ENCODE measurements at regions not wholly inside any gene's neighbourhood (a gene's known extent, or its start where the extent isn't known, plus 50 kb on each side); places are given as distances from the start of the nearest gene placed in this dataset.
"Not testable (repeated sequence)": the region's sequence is repeated elsewhere in the genome, so short reads cannot be mapped to it uniquely, and the experiment has no call there.

GRCh38 chr9:87402537-87402936 lies 95.1 kb upstream of the DAPK1 start:
- Histone ChIP-seq H3K4me1 (no peaks in the 10 kb centered on the region), H3K79me2 (no peaks in the 10 kb centered on the region), H3K9ac (no peak overlapping the region), H3K9me3 (ENCODE audit: control insufficient read depth, low read length) (no peaks in the 10 kb centered on the region), H3K27me3 (ENCODE audit: control insufficient read depth, insufficient read depth, low read length) (no peaks in the 10 kb centered on the region), H3K36me3 (ENCODE audit: control insufficient read depth, insufficient read depth, low read length) (no peaks in the 10 kb centered on the region), H3K4me3 (ENCODE audit: low read depth, low read length) (no peak overlapping the region), H2AFZ (no peak overlapping the region), H3K4me2 (ENCODE audit: low read length) (no peak overlapping the region), H3K27ac (no peak overlapping the region)
- TF ChIP-seq CTCF (IDR thresholded peaks at IDR 0.05): no peak

GRCh38 chr9:87405677-87406542 lies 91.8 kb upstream of the DAPK1 start:
- no peak overlapping the region for H3K9ac ChIP-seq
- H3K4me2 ChIP-seq (ENCODE audit: low read length): no peak overlapping the region
- H3K36me3 ChIP-seq (ENCODE audit: control insufficient read depth, insufficient read depth, low read length): no peaks in the 10 kb centered on the region
- H3K4me3 ChIP-seq (ENCODE audit: low read depth, low read length): no peak overlapping the region
- TF ChIP-seq CTCF (IDR thresholded peaks at IDR 0.05): no peak
- H3K27ac ChIP-seq: no peak overlapping the region
- no peaks in the 10 kb centered on the region for H3K9me3 ChIP-seq (ENCODE audit: control insufficient read depth, low read length)
- no peaks in the 10 kb centered on the region for H3K27me3 ChIP-seq (ENCODE audit: control insufficient read depth, insufficient read depth, low read length)
- no peaks in the 10 kb centered on the region for H3K79me2 ChIP-seq
- H3K4me1 ChIP-seq: no peaks in the 10 kb centered on the region
- H2AFZ ChIP-seq: no peak overlapping the region

- H3K4me1 ChIP-seq: no peaks in the 10 kb centered on the region
- H3K27ac ChIP-seq: no peak overlapping the region
- H3K4me3 ChIP-seq (ENCODE audit: low read depth, low read length): no peak overlapping the region
- H3K36me3 ChIP-seq (ENCODE audit: control insufficient read depth, insufficient read depth, low read length): no peaks in the 10 kb centered on the region
- no peak overlapping the region for H3K9ac ChIP-seq
- no peaks in the 10 kb centered on the region for H3K27me3 ChIP-seq (ENCODE audit: control insufficient read depth, insufficient read depth, low read length)
- H3K9me3 ChIP-seq (ENCODE audit: control insufficient read depth, low read length): no peaks in the 10 kb centered on the region
- no peak for TF ChIP-seq CTCF (IDR thresholded peaks at IDR 0.05)
- H3K4me2 ChIP-seq (ENCODE audit: low read length): no peak overlapping the region
- no peak overlapping the region for H2AFZ ChIP-seq
- no peaks in the 10 kb centered on the region for H3K79me2 ChIP-seq
These were observed 91.0 kb upstream of the DAPK1 start for GRCh38 chr9:87406543-87407166.

- H3K79me2 ChIP-seq: not testable (repeated sequence)
These were observed 87.3 kb upstream of the DAPK1 start for GRCh38 chr9:87410047-87411005.

GRCh38 chr9:87420884-87421283 lies 76.8 kb upstream of the DAPK1 start:
- Histone ChIP-seq H3K27me3 (ENCODE audit: control insufficient read depth, insufficient read depth, low read length) (no peaks in the 10 kb centered on the region), H3K4me2 (ENCODE audit: low read length) (no peak overlapping the region), H3K9ac (no peak overlapping the region), H3K79me2 (no peaks in the 10 kb centered on the region), H2AFZ (no peak overlapping the region), H3K9me3 (ENCODE audit: control insufficient read depth, low read length) (no peaks in the 10 kb centered on the region), H3K36me3 (ENCODE audit: control insufficient read depth, insufficient read depth, low read length) (no peaks in the 10 kb centered on the region), H3K27ac (no peak overlapping the region), H3K4me1 (no peaks in the 10 kb centered on the region), H3K4me3 (ENCODE audit: low read depth, low read length) (no peak overlapping the region)
- TF ChIP-seq CTCF (IDR thresholded peaks at IDR 0.05): no peak

More at GRCh38 chr9:87410047-87411005, 87.3 kb upstream of the DAPK1 start:
- not testable (repeated sequence) for H3K9ac ChIP-seq; H3K36me3 ChIP-seq (ENCODE audit: control insufficient read depth, insufficient read depth, low read length); H2AFZ ChIP-seq; H3K4me2 ChIP-seq (ENCODE audit: low read length); H3K4me1 ChIP-seq; H3K27ac ChIP-seq; H3K27me3 ChIP-seq (ENCODE audit: control insufficient read depth, insufficient read depth, low read length); H3K4me3 ChIP-seq (ENCODE audit: low read depth, low read length); H3K9me3 ChIP-seq (ENCODE audit: control insufficient read depth, low read length)
